GM10248 (cell line): ENCODE measurements at regions not wholly inside any gene's neighbourhood (a gene's known extent, or its start where the extent isn't known, plus 50 kb on each side); places are given as distances from the start of the nearest gene placed in this dataset.

Experiments
- CTCF ChIA-PET: fragments of 300-600 bp; sonication (Branson Sonifier 250); formaldehyde crosslinking; extraction: SDS; loops from one replicate; lab custom pipeline; 2021; ENCODE audit warnings: antibody characterized with exemption; lab: Yijun Ruan, JAX
- POLR2A ChIA-PET: fragments of 350-650 bp; sonication (Branson Sonifier 250); formaldehyde crosslinking; extraction: SDS; loops from one replicate; lab custom pipeline; 2020; ENCODE audit warnings: antibody characterized with exemption; lab: Yijun Ruan, JAX
- DNase-seq: peaks from one replicate; pipeline ENCODE4 v3.0.0; 2012; ENCODE audit errors: extremely low spot score
- TF ChIP-seq, protein P1 (sequence below): IDR thresholded peaks from 2 replicates; pipeline ENCODE4 v1.5.1; 2012; ENCODE audit warnings: mild to moderate bottlenecking, low read depth; ENCODE audit errors: extremely low read depth, missing control alignments, control extremely low read depth

DNA sequence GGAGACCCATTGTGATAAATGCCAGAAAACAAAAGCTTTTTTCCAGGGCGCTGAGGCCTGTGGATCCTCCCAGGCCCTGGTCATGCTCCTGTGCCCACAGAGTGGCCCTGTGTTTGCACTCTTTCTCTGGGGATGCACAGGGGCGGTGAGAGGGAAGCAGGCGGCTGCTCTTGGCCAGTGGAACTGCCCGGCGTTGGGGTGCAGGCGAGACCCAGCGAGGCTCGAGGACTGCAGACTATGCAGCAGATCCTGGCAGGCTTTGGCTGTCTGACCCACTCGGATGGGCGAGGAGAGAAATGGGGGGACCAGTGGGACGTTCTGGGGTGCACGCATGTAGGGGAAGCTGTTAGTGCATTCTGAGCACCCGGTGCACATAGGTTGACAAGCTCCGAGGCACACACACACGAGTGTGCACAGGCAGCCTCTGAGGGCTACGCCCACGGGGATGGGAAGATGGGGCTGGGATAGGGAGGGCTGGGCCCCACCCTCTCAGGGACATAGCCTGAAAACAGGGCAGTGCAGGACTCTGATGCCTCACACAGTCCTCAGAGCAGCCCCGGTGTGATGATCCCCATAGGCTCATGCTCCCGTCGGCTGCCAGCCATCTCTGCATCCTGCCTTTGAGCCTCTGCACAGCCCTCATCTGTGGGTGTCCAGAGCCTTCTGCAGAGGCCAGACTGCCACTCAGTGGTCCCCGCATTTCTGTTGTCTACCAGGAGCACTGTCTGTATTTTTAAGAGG is 1233.5 kb downstream of the BRD1 start:
- POLR2A ChIA-PET: no interaction called here
- no peak for DNase-seq
- TF ChIP-seq, protein P1, sequence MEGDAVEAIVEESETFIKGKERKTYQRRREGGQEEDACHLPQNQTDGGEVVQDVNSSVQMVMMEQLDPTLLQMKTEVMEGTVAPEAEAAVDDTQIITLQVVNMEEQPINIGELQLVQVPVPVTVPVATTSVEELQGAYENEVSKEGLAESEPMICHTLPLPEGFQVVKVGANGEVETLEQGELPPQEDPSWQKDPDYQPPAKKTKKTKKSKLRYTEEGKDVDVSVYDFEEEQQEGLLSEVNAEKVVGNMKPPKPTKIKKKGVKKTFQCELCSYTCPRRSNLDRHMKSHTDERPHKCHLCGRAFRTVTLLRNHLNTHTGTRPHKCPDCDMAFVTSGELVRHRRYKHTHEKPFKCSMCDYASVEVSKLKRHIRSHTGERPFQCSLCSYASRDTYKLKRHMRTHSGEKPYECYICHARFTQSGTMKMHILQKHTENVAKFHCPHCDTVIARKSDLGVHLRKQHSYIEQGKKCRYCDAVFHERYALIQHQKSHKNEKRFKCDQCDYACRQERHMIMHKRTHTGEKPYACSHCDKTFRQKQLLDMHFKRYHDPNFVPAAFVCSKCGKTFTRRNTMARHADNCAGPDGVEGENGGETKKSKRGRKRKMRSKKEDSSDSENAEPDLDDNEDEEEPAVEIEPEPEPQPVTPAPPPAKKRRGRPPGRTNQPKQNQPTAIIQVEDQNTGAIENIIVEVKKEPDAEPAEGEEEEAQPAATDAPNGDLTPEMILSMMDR: no peak
- CTCF ChIA-PET: no interaction called here

DNA sequence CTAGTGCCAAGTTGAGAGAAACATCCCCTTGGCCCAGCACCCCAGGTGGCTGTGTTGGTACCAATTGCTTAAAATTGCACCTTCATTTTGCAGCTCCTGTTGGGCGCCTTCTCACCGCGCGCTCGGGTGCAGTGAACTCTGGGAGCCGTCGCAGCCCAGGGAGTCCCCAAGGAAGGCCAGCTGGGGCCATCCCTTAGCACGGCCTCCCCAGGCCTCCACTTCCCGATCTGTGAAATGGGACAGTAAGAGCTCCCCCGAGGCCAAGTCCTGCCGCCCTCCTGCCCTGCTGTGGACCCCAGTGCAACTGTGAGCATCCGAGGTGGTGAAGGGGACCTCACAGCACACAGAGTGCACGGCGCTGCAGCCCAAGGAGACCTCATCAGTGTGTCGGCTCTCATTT is 1234.1 kb downstream of the BRD1 start:
- TF ChIP-seq, protein P1: no peak
- POLR2A ChIA-PET: no interaction called here
- CTCF ChIA-PET: no interaction called here
- DNase-seq: no peak

DNA sequence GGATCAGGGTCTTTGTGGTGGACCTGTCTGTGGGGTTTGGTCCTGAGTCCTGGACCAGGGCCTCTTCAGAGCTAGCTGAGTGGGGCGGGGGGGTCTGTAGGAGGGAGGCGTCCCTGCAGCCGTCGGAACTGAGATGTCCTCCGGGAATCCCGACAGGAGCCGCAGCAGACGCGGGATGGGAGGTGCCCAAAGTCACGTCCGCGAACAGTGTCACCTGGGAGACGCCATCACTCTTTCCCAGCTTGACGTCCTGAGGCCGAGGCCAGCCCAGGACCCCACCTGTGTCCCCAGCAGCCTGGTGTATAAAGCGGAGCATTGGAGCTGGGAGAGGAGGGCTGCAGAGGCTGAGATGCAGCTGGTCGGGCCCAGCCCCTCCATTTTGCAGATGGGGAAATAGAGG is 1234.7 kb downstream of the BRD1 start:
- TF ChIP-seq, protein P1: no peak
- CTCF ChIA-PET: no interaction called here
- DNase-seq: no peak

DNA sequence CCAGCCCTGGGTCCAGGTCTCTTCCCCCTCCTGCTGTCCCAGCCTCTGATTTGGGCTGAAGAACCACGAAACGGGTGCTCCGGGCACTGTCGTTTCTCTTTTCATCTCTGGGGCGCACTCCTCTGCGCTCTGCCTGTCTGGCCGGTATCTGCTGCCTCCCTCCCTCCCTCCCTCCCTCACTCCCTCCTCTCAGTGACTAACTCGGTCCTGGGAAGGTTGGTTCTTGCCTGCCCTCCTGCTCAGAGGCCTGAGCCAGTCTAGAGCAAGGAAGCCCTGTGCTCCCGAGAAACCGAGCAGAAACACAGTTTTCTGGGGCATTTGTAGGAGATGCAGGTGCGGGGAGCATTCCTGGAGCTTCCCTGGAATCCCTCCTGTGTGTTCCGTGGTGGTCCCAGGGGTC is 1235.2 kb downstream of the BRD1 start:
- ChIA-PET POLR2A (no interaction called here), CTCF (no interaction called here)
- DNase-seq: no peak
- TF ChIP-seq, protein P1: no peak

More for the DNA sequence above, 1234.7 kb downstream of the BRD1 start:
- POLR2A ChIA-PET: no interaction called here

DNA sequence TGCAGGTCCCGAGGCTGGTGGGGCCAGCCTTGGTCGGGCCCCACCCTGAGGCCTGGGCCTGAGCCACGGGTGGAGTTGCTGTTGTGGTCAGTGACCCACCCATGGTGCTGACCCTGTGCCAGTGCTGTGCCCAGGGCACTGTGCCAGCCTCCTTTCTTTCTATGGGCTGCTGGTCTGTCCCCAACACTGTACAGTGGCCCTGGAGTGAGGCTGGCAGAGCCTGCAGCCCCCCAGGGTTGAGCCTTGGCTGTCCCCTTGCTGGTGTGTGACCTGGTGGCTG is 1235.7 kb downstream of the BRD1 start:
- CTCF ChIA-PET: no interaction called here
- DNase-seq: no peak
- POLR2A ChIA-PET: no interaction called here
- TF ChIP-seq, protein P1: no peak

DNA sequence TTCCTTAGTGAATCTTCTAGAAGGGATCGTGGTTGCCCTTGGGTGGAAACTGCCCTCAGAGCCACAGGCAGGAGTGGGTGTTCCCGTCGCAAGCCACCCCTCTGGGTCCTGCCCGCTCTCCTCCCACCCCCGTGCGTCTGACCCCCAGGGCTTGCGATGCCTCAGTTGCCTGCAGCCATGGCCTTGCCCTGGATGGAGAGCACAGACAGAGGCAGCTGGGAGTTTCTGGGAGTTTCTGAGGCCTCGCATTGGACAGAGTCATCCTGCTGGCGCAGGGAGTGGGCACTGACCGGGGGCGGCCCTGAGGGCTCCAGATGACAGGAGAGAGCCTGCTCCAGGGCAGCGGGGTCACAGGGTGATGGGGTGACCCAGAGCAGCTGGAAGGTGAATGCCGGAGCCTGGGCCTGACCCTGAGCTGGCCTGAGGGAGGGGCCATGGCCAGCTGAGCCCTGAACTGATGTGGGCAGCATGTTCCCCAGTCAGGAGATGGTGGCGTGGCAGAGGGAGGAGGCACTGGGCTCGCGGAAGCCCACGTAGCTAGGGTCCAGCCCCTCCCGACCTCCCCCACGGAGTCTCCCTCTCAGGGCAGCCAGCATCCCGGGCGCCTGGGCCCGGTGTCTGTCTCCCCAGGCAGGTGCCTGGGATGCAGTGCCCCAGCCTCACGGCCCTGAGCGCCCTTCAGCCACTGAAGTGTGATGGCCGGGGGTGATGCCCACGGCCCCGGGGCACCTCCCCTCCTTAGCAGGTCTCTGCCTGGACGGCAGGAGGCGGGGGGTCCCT is 1236.2 kb downstream of the BRD1 start:
- TF ChIP-seq, protein P1: no peak
- CTCF ChIA-PET: no interaction called here
- no peak for DNase-seq
- POLR2A ChIA-PET: no interaction called here
